ENCODE measurements at regions not wholly inside any gene's neighbourhood (a gene's known extent, or its start where the extent isn't known, plus 50 kb on each side); places are given as distances from the start of the nearest gene placed in this dataset.

- TF ChIP-seq CSRNP1 (CRISPR knock-in tag; IDR thresholded peaks at IDR 0.05): 0 out of 2 replicates have a peak, but pooled peaks have one; percentile 23
- TF ChIP-seq KIAA2018 (CRISPR knock-in tag; IDR thresholded peaks at IDR 0.05; ENCODE audit: borderline replicate concordance): no peak
- TF ChIP-seq ZNF776 (CRISPR knock-in tag; IDR thresholded peaks at IDR 0.05): no peak
- TF ChIP-seq CEBPG (CRISPR knock-in tag; IDR thresholded peaks at IDR 0.05): peak; percentile 65
- no peak for TF ChIP-seq TFAP4 (IDR thresholded peaks at IDR 0.05; ENCODE audit: borderline replicate concordance, low read depth)
These were observed 173.5 kb upstream of the FN1 start (continued) for GRCh38 chr2:215609089-215610032.

Data from HepG2 (cell line).